ENCODE measurements at regions not wholly inside any gene's neighbourhood (a gene's known extent, or its start where the extent isn't known, plus 50 kb on each side); places are given as distances from the start of the nearest gene placed in this dataset.

- TF ChIP-seq PHF20 (CRISPR knock-in tag; IDR thresholded peaks at IDR 0.05) = no peak
- TF ChIP-seq CHD2 (IDR thresholded peaks at IDR 0.05; ENCODE audit: low read depth, low read length) = no peak
- no peak for TF ChIP-seq HIVEP1 (CRISPR knock-in tag; IDR thresholded peaks at IDR 0.05)
- TF ChIP-seq PAX8 (CRISPR knock-in tag; IDR thresholded peaks at IDR 0.05; ENCODE audit: borderline replicate concordance) = no peak
- no peak for TF ChIP-seq POLR2AphosphoS5 (IDR thresholded peaks at IDR 0.05; ENCODE audit: low read depth, low read length)
- TF ChIP-seq ZNF451 (CRISPR knock-in tag; IDR thresholded peaks at IDR 0.05) = no peak
- no peak for TF ChIP-seq THRA (CRISPR knock-in tag; IDR thresholded peaks at IDR 0.05; ENCODE audit: borderline replicate concordance)
- no peak for TF ChIP-seq POLR2A (IDR thresholded peaks at IDR 0.05; ENCODE audit: insufficient read depth in 1 of 2, low read depth in 2 of 2, low read length in 2 of 2)
These were observed 470.6 kb upstream of the MEX3C start for GRCh38 chr18:51668101-51668500.

All from HepG2 (cell line).